ENCODE measurements at regions not wholly inside any gene's neighbourhood (a gene's known extent, or its start where the extent isn't known, plus 50 kb on each side); places are given as distances from the start of the nearest gene placed in this dataset.

- Histone ChIP-seq H4K8ac (ENCODE audit: low read depth, low read length) (no peak overlapping the region), H3K18ac (ENCODE audit: low read length) (no peak overlapping the region), H3K9ac (ENCODE audit: low read length) (no peak overlapping the region), H3K79me2 (ENCODE audit: control insufficient read depth, insufficient read depth, low read length, poor library complexity) (no peaks in the 10 kb centered on the region), H2BK5ac (ENCODE audit: low read depth, low read length, poor library complexity) (no peak overlapping the region), H3K4me1 (ENCODE audit: control insufficient read depth in 1 of 2, insufficient read depth in 2 of 2, low read length in 2 of 2) (peaks cover 0 to 1% of the 10 kb centered on the region in 2 experiments), H3K4me3 (ENCODE audit: low read depth, low read length) (no peak overlapping the region), H3K27me3 (ENCODE audit: insufficient read depth, low read length) (no peaks in the 10 kb centered on the region), H2AFZ (ENCODE audit: insufficient read depth, low read length, poor library complexity) (no peak overlapping the region), H3K23ac (ENCODE audit: low read length) (no peak overlapping the region), H2AK5ac (ENCODE audit: low read length) (no peak overlapping the region), H3K4ac (ENCODE audit: low read depth, low read length) (no peak overlapping the region), H3K36me3 (ENCODE audit: control insufficient read depth in 1 of 2, insufficient read depth in 2 of 2, low read length in 2 of 2) (no peaks in the 10 kb centered on the region), H3K27ac (ENCODE audit: low read depth, low read length) (no peak overlapping the region), H3K14ac (ENCODE audit: low read length) (no peak overlapping the region), H3K9me3 (ENCODE audit: insufficient read depth, low read depth, low read length) (no peaks in the 10 kb centered on the region), H4K91ac (ENCODE audit: low read depth, low read length) (no peak overlapping the region), H2BK12ac (ENCODE audit: low read length) (no peak overlapping the region), H3K79me1 (ENCODE audit: low read length) (no peaks in the 10 kb centered on the region), H3K4me2 (ENCODE audit: low read length) (no peak overlapping the region), H4K12ac (ENCODE audit: low read depth, low read length) (no peak overlapping the region), H2BK120ac (ENCODE audit: insufficient read depth, low read length, poor library complexity) (no peak overlapping the region)
- DNase-seq: no peak
Measured at GRCh38 chr14:53350866-53351265, 197.7 kb upstream of the DDHD1 start.

GRCh38 chr14:53350429-53350828 lies 197.3 kb upstream of the DDHD1 start:
- H3K9me3 ChIP-seq (ENCODE audit: insufficient read depth, low read depth, low read length): no peaks in the 10 kb centered on the region
- no peak overlapping the region for H3K27ac ChIP-seq (ENCODE audit: low read depth, low read length)
- H3K79me2 ChIP-seq (ENCODE audit: control insufficient read depth, insufficient read depth, low read length, poor library complexity): no peaks in the 10 kb centered on the region
- no peaks in the 10 kb centered on the region for H3K79me1 ChIP-seq (ENCODE audit: low read length)
- no peak overlapping the region for H3K14ac ChIP-seq (ENCODE audit: low read length)
- H2AK5ac ChIP-seq (ENCODE audit: low read length): no peak overlapping the region
- no peak overlapping the region for H2BK5ac ChIP-seq (ENCODE audit: low read depth, low read length, poor library complexity)
- no peak overlapping the region for H2BK12ac ChIP-seq (ENCODE audit: low read length)
- H4K91ac ChIP-seq (ENCODE audit: low read depth, low read length): no peak overlapping the region
- no peaks in the 10 kb centered on the region for H3K27me3 ChIP-seq (ENCODE audit: insufficient read depth, low read length)
- no peaks in the 10 kb centered on the region for H3K4me1 ChIP-seq (ENCODE audit: control insufficient read depth in 1 of 2, insufficient read depth in 2 of 2, low read length in 2 of 2)
- H3K4me3 ChIP-seq (ENCODE audit: low read depth, low read length): no peak overlapping the region
- H4K12ac ChIP-seq (ENCODE audit: low read depth, low read length): no peak overlapping the region
- no peaks in the 10 kb centered on the region for H3K36me3 ChIP-seq (ENCODE audit: control insufficient read depth in 1 of 2, insufficient read depth in 2 of 2, low read length in 2 of 2)
- H2AFZ ChIP-seq (ENCODE audit: insufficient read depth, low read length, poor library complexity): no peak overlapping the region
- no peak overlapping the region for H4K8ac ChIP-seq (ENCODE audit: low read depth, low read length)
- H3K23ac ChIP-seq (ENCODE audit: low read length): no peak overlapping the region
- H3K4me2 ChIP-seq (ENCODE audit: low read length): no peak overlapping the region
- DNase-seq: no peak
- no CpG with 5 or more reads among the region's 2 CpGs for WGBS (ENCODE audit: extremely low coverage, insufficient coverage, insufficient read length)
- no peak overlapping the region for H3K4ac ChIP-seq (ENCODE audit: low read depth, low read length)
- H3K9ac ChIP-seq (ENCODE audit: low read length): no peak overlapping the region
- H3K18ac ChIP-seq (ENCODE audit: low read length): no peak overlapping the region
- no peak overlapping the region for H2BK120ac ChIP-seq (ENCODE audit: insufficient read depth, low read length, poor library complexity)

- no peak overlapping the region for H2AK5ac ChIP-seq (ENCODE audit: low read length)
- no peak overlapping the region for H3K4ac ChIP-seq (ENCODE audit: low read depth, low read length)
- no peaks in the 10 kb centered on the region for H3K4me1 ChIP-seq (ENCODE audit: control insufficient read depth in 1 of 2, insufficient read depth in 2 of 2, low read length in 2 of 2)
- no peak overlapping the region for H2AFZ ChIP-seq (ENCODE audit: insufficient read depth, low read length, poor library complexity)
- no peak overlapping the region for H3K23ac ChIP-seq (ENCODE audit: low read length)
- WGBS (ENCODE audit: extremely low coverage, insufficient coverage, insufficient read length): no CpG with 5 or more reads among the region's 3 CpGs
- no peak overlapping the region for H3K27ac ChIP-seq (ENCODE audit: low read depth, low read length)
- no peaks in the 10 kb centered on the region for H3K79me1 ChIP-seq (ENCODE audit: low read length)
- H4K12ac ChIP-seq (ENCODE audit: low read depth, low read length): no peak overlapping the region
- no peak overlapping the region for H3K18ac ChIP-seq (ENCODE audit: low read length)
- H2BK5ac ChIP-seq (ENCODE audit: low read depth, low read length, poor library complexity): no peak overlapping the region
- no peaks in the 10 kb centered on the region for H3K27me3 ChIP-seq (ENCODE audit: insufficient read depth, low read length)
- no peaks in the 10 kb centered on the region for H3K9me3 ChIP-seq (ENCODE audit: insufficient read depth, low read depth, low read length)
- H3K4me3 ChIP-seq (ENCODE audit: low read depth, low read length): no peak overlapping the region
- H3K79me2 ChIP-seq (ENCODE audit: control insufficient read depth, insufficient read depth, low read length, poor library complexity): no peaks in the 10 kb centered on the region
- no peak for DNase-seq
- H2BK120ac ChIP-seq (ENCODE audit: insufficient read depth, low read length, poor library complexity): no peak overlapping the region
- no peak overlapping the region for H4K8ac ChIP-seq (ENCODE audit: low read depth, low read length)
- no peak overlapping the region for H3K14ac ChIP-seq (ENCODE audit: low read length)
- no peak overlapping the region for H3K4me2 ChIP-seq (ENCODE audit: low read length)
- H4K91ac ChIP-seq (ENCODE audit: low read depth, low read length): no peak overlapping the region
- no peaks in the 10 kb centered on the region for H3K36me3 ChIP-seq (ENCODE audit: control insufficient read depth in 1 of 2, insufficient read depth in 2 of 2, low read length in 2 of 2)
- no peak overlapping the region for H2BK12ac ChIP-seq (ENCODE audit: low read length)
- H3K9ac ChIP-seq (ENCODE audit: low read length): no peak overlapping the region
Measured at GRCh38 chr14:53346988-53347387, 193.9 kb upstream of the DDHD1 start.

DNA sequence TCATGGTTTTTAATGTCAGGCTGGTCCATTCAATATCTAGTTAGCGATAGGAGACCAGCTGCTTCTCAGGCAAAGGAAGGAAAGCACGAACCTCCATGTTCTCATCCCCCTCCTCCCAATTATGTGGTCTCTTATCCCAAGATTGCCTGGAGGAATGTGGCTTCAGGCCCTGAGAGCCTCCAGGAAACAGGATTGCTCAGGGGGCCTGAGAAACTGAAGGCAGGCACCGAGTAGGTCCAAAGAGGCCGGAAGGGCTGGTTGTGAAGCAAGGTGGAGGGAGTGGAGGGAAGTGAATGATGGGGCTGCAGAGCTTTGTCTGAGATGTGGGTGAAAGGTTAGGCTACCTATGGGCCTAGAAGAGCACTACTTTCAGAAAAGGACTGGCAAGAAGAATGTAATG lies 188.2 kb upstream of the DDHD1 start:
- Histone ChIP-seq H4K91ac (ENCODE audit: low read depth, low read length) (no peak overlapping the region), H3K4me3 (ENCODE audit: low read depth, low read length) (no peak overlapping the region), H3K9me3 (ENCODE audit: insufficient read depth, low read depth, low read length) (peaks cover 2% of the 10 kb centered on the region), H2AK5ac (ENCODE audit: low read length) (no peak overlapping the region), H3K18ac (ENCODE audit: low read length) (no peak overlapping the region), H3K4ac (ENCODE audit: low read depth, low read length) (no peak overlapping the region), H3K4me1 (ENCODE audit: control insufficient read depth in 1 of 2, insufficient read depth in 2 of 2, low read length in 2 of 2) (no peaks in the 10 kb centered on the region), H3K27me3 (ENCODE audit: insufficient read depth, low read length) (no peaks in the 10 kb centered on the region), H4K12ac (ENCODE audit: low read depth, low read length) (no peak overlapping the region), H4K8ac (ENCODE audit: low read depth, low read length) (no peak overlapping the region), H2BK5ac (ENCODE audit: low read depth, low read length, poor library complexity) (no peak overlapping the region), H3K79me2 (ENCODE audit: control insufficient read depth, insufficient read depth, low read length, poor library complexity) (no peaks in the 10 kb centered on the region), H2BK12ac (ENCODE audit: low read length) (no peak overlapping the region), H2AFZ (ENCODE audit: insufficient read depth, low read length, poor library complexity) (no peak overlapping the region), H3K27ac (ENCODE audit: low read depth, low read length) (no peak overlapping the region), H3K14ac (ENCODE audit: low read length) (no peak overlapping the region), H3K36me3 (ENCODE audit: control insufficient read depth in 1 of 2, insufficient read depth in 2 of 2, low read length in 2 of 2) (no peaks in the 10 kb centered on the region), H3K4me2 (ENCODE audit: low read length) (no peak overlapping the region), H2BK120ac (ENCODE audit: insufficient read depth, low read length, poor library complexity) (no peak overlapping the region), H3K23ac (ENCODE audit: low read length) (no peak overlapping the region), H3K79me1 (ENCODE audit: low read length) (no peaks in the 10 kb centered on the region), H3K9ac (ENCODE audit: low read length) (no peak overlapping the region)
- DNase-seq: peak in 1 of 2 donors; percentile 11
- no CpG with 5 or more reads among the region's 4 CpGs for WGBS (ENCODE audit: extremely low coverage, insufficient coverage, insufficient read length)
